ENCODE measurements at regions not wholly inside any gene's neighbourhood (a gene's known extent, or its start where the extent isn't known, plus 50 kb on each side); places are given as distances from the start of the nearest gene placed in this dataset.
"Not testable (repeated sequence)": the region's sequence is repeated elsewhere in the genome, so short reads cannot be mapped to it uniquely, and the experiment has no call there.

DNA sequence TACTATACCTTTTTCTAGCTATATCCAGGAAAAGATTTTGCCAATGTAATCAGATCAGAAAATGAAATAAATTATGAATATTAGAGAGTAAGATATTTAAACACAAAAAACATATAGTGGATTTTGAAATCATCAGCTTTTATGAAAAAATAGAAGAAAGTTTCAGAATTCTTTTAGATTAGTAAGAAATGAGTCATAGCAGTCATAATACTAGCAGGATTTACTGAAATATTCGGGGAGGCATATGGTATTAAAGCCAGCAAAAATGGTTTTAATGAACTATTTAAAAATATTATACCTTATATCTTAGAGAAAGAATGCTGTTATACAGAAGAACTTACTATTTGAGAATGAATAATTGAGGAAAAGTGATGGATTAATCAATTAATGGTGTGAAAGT, 303.6 kb upstream of the NUDT12 start:
- H3K4me3 ChIP-seq (ENCODE audit: low read length in 3 of 3), result no peak overlapping the region
- FAIRE-seq (no peak), DNase-seq (no peak)
- H3K36me3 ChIP-seq (ENCODE audit: control insufficient read depth in 2 of 3, insufficient read depth in 3 of 3, low read length in 3 of 3), result no peaks in the 10 kb centered on the region
- H3K27me3 ChIP-seq (ENCODE audit: control insufficient read depth, insufficient read depth, low read length), result no peaks in the 10 kb centered on the region
- H3K27ac ChIP-seq (ENCODE audit: low read depth in 2 of 2, low read length in 2 of 2), result no peak overlapping the region
- TF ChIP-seq, protein P1, sequence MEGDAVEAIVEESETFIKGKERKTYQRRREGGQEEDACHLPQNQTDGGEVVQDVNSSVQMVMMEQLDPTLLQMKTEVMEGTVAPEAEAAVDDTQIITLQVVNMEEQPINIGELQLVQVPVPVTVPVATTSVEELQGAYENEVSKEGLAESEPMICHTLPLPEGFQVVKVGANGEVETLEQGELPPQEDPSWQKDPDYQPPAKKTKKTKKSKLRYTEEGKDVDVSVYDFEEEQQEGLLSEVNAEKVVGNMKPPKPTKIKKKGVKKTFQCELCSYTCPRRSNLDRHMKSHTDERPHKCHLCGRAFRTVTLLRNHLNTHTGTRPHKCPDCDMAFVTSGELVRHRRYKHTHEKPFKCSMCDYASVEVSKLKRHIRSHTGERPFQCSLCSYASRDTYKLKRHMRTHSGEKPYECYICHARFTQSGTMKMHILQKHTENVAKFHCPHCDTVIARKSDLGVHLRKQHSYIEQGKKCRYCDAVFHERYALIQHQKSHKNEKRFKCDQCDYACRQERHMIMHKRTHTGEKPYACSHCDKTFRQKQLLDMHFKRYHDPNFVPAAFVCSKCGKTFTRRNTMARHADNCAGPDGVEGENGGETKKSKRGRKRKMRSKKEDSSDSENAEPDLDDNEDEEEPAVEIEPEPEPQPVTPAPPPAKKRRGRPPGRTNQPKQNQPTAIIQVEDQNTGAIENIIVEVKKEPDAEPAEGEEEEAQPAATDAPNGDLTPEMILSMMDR (IDR thresholded peaks at IDR 0.05; ENCODE audit: borderline replicate concordance, extremely low read depth, insufficient read depth), result no peak
- intact Hi-C loops (cut with DNase I), result no loop called here
- no peaks in the 10 kb centered on the region for H3K9me3 ChIP-seq (ENCODE audit: control insufficient read depth in 2 of 3, insufficient read depth in 1 of 3, low read length in 3 of 3)
- no peaks in the 10 kb centered on the region for H3K4me1 ChIP-seq (ENCODE audit: control insufficient read depth in 2 of 3, insufficient read depth in 2 of 3, low read depth in 1 of 3, low read length in 3 of 3)
- no peak overlapping the region for H3K9ac ChIP-seq (ENCODE audit: low read length in 3 of 3)

- no peak for DNase-seq
- no peaks in the 10 kb centered on the region for H3K27me3 ChIP-seq (ENCODE audit: control insufficient read depth, insufficient read depth, low read length)
- H3K9ac ChIP-seq (ENCODE audit: low read length in 3 of 3), result no peak overlapping the region
- no peaks in the 10 kb centered on the region for H3K4me1 ChIP-seq (ENCODE audit: control insufficient read depth in 2 of 3, insufficient read depth in 2 of 3, low read depth in 1 of 3, low read length in 3 of 3)
- no peak overlapping the region for H3K4me3 ChIP-seq (ENCODE audit: low read length in 3 of 3)
- H3K36me3 ChIP-seq (ENCODE audit: control insufficient read depth in 2 of 3, insufficient read depth in 3 of 3, low read length in 3 of 3), result no peaks in the 10 kb centered on the region
- no peak for FAIRE-seq
- intact Hi-C loops (cut with DNase I), result no loop called here
- no peaks in the 10 kb centered on the region for H3K9me3 ChIP-seq (ENCODE audit: control insufficient read depth in 2 of 3, insufficient read depth in 1 of 3, low read length in 3 of 3)
- H3K27ac ChIP-seq (ENCODE audit: low read depth in 2 of 2, low read length in 2 of 2), result no peak overlapping the region
- TF ChIP-seq, protein P1 (IDR thresholded peaks at IDR 0.05; ENCODE audit: borderline replicate concordance, extremely low read depth, insufficient read depth), result no peak
Observed at GRCh38 chr5:103862398-103862797, 299.8 kb upstream of the NUDT12 start.

GRCh38 chr5:103860327-103860726, 297.7 kb upstream of the NUDT12 start:
- H3K9me3 ChIP-seq (ENCODE audit: control insufficient read depth in 2 of 3, insufficient read depth in 1 of 3, low read length in 3 of 3), result no peaks in the 10 kb centered on the region

DNA sequence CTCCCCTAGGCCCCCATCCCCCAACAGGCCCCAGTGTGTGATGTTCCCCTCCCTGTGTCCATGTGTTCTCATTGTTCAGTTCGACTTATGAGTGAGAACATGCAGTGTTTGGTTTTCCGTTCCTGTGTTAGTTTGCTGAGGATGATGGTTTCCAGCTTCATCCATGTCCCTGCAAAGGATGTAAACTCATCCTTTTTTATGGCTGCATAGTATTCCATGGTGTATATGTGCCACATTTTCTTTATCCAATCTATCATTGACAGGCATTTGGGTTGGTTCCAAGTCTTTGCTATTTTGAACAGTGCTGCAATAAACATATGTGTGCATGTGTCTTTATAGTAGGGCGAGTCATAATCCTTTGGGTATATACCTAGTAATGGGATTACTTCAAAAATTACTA, 295.8 kb upstream of the NUDT12 start:
- H3K27ac ChIP-seq (ENCODE audit: low read depth in 2 of 2, low read length in 2 of 2); intact Hi-C loops (cut with DNase I); H3K36me3 ChIP-seq (ENCODE audit: control insufficient read depth in 2 of 3, insufficient read depth in 3 of 3, low read length in 3 of 3); H3K4me1 ChIP-seq (ENCODE audit: control insufficient read depth in 2 of 3, insufficient read depth in 2 of 3, low read depth in 1 of 3, low read length in 3 of 3); FAIRE-seq; H3K4me3 ChIP-seq (ENCODE audit: low read length in 3 of 3); DNase-seq; H3K27me3 ChIP-seq (ENCODE audit: control insufficient read depth, insufficient read depth, low read length); H3K9me3 ChIP-seq (ENCODE audit: control insufficient read depth in 2 of 3, insufficient read depth in 1 of 3, low read length in 3 of 3); H3K9ac ChIP-seq (ENCODE audit: low read length in 3 of 3): not testable (repeated sequence)

More at GRCh38 chr5:103860327-103860726, 297.7 kb upstream of the NUDT12 start:
- Histone ChIP-seq H3K27ac (ENCODE audit: low read depth in 2 of 2, low read length in 2 of 2) (no peak overlapping the region), H3K4me3 (ENCODE audit: low read length in 3 of 3) (no peak overlapping the region), H3K36me3 (ENCODE audit: control insufficient read depth in 2 of 3, insufficient read depth in 3 of 3, low read length in 3 of 3) (no peaks in the 10 kb centered on the region), H3K4me1 (ENCODE audit: control insufficient read depth in 2 of 3, insufficient read depth in 2 of 3, low read depth in 1 of 3, low read length in 3 of 3) (no peaks in the 10 kb centered on the region), H3K9ac (ENCODE audit: low read length in 3 of 3) (no peak overlapping the region), H3K27me3 (ENCODE audit: control insufficient read depth, insufficient read depth, low read length) (no peaks in the 10 kb centered on the region)
- FAIRE-seq (no peak), DNase-seq (no peak)
- TF ChIP-seq, protein P1 (IDR thresholded peaks at IDR 0.05; ENCODE audit: borderline replicate concordance, extremely low read depth, insufficient read depth), result no peak
- intact Hi-C loops (cut with DNase I), result no loop called here
